NCI-H748 (cell line): ENCODE measurements at regions not wholly inside any gene's neighbourhood (a gene's known extent, or its start where the extent isn't known, plus 50 kb on each side); places are given as distances from the start of the nearest gene placed in this dataset.

Experiments used
- DNase-seq: peaks from one replicate; lab custom pipeline; 2025; ENCODE audit not compliant: unreplicated experiment; lab: John Stamatoyannopoulos, UW

GRCh38 chr18:45374878-45375630 is 240.2 kb upstream of the SLC14A2 start:
- no peak for DNase-seq

- DNase-seq: no peak
Observed at GRCh38 chr18:45376193-45376592, 239.1 kb upstream of the SLC14A2 start.

- DNase-seq: no peak
Observed at GRCh38 chr18:45378308-45378707, 237.0 kb upstream of the SLC14A2 start.

GRCh38 chr18:45378933-45379332 is 236.3 kb upstream of the SLC14A2 start:
- DNase-seq: no peak

GRCh38 chr18:45379903-45380302 is 235.4 kb upstream of the SLC14A2 start:
- no peak for DNase-seq

- DNase-seq: no peak
Observed at GRCh38 chr18:45381282-45381681, 234.0 kb upstream of the SLC14A2 start.

GRCh38 chr18:45383228-45383627 is 232.0 kb upstream of the SLC14A2 start:
- DNase-seq: no peak

- peak; percentile 75 for DNase-seq
Observed at GRCh38 chr18:45384137-45384961, 230.9 kb upstream of the SLC14A2 start.

GRCh38 chr18:45384962-45385315 is 230.3 kb upstream of the SLC14A2 start:
- peak; percentile 23 for DNase-seq

GRCh38 chr18:45386041-45386655 is 229.1 kb upstream of the SLC14A2 start:
- peak; percentile 85 for DNase-seq

- no peak for DNase-seq
Observed at GRCh38 chr18:45387229-45387628, 228.0 kb upstream of the SLC14A2 start.

- no peak for DNase-seq
Observed at GRCh38 chr18:45398448-45398847, 216.8 kb upstream of the SLC14A2 start.

GRCh38 chr18:45399146-45399545 is 216.1 kb upstream of the SLC14A2 start:
- no peak for DNase-seq

- DNase-seq: no peak
Observed at GRCh38 chr18:45399643-45400042, 215.6 kb upstream of the SLC14A2 start.

- DNase-seq: no peak
Observed at GRCh38 chr18:45402485-45403056, 212.7 kb upstream of the SLC14A2 start.

- no peak for DNase-seq
Observed at GRCh38 chr18:45403341-45404049, 211.8 kb upstream of the SLC14A2 start.

GRCh38 chr18:45408218-45408617 is 207.1 kb upstream of the SLC14A2 start:
- no peak for DNase-seq

- no peak for DNase-seq
Observed at GRCh38 chr18:45409971-45410370, 205.3 kb upstream of the SLC14A2 start.

- no peak for DNase-seq
Observed at GRCh38 chr18:45412577-45412976, 202.7 kb upstream of the SLC14A2 start.

GRCh38 chr18:45413180-45413836 is 202.0 kb upstream of the SLC14A2 start:
- no peak for DNase-seq
